K562 (cell line): ENCODE measurements at regions not wholly inside any gene's neighbourhood (a gene's known extent, or its start where the extent isn't known, plus 50 kb on each side); places are given as distances from the start of the nearest gene placed in this dataset.

Experiments used
- ATAC-seq: fragments of 200-7000 bp; cut with Tn5 transposase; 3 replicates; pipeline ENCODE4 v1.9.1; 2020; ENCODE audit warnings: moderate library complexity
- BruUV-seq: library from RNA; stranded (reverse); fragments of 400-500 nt; replicated peaks from 2 replicates; lab custom pipeline; 2021; lab: Mats Ljungman, UMichigan
- CTCF ChIA-PET: fragments of 300-600 bp; formaldehyde crosslinking; extraction: SDS; loops from one replicate; lab custom pipeline; 2021; ENCODE audit warnings: low intra/inter-chr PET ratio; lab: Yijun Ruan, JAX
- POLR2A ChIA-PET: fragments of 300-600, 350-650 bp; sonication (Branson Sonifier 250); formaldehyde crosslinking; extraction: SDS; loops from one replicate; lab custom pipeline; 2021; ENCODE audit warnings: antibody characterized with exemption, inconsistent platforms; lab: Yijun Ruan, JAX
- DNase-seq, 4 experiments: peaks; one replicate each; pipeline versions ENCODE4 v3.0.0 to v3.0.0-alpha.2; 2011 to 2018; ENCODE audit warnings: low spot score in 3 of 4, mixed read lengths in 3 of 4; ENCODE audit errors: extremely low read depth in 1 of 4
- FAIRE-seq: peaks from 2 replicates; lab custom pipeline; 2011; peaks lifted over from hg19 to GRCh38; lab: Jason Lieb, UNC
- H2AFZ ChIP-seq: 2 replicates; pipeline ENCODE4 v1.6.0; 2011; ENCODE audit warnings: low read depth, low read length, control low read depth, inconsistent platforms
- H3K27ac ChIP-seq: fragments of 200-600 bp; 3 replicates; pipeline ENCODE4 v1.8.0; 2011; ENCODE audit warnings: low read depth, mild to moderate bottlenecking, control low read depth, inconsistent platforms, low read length, moderate library complexity, mixed read lengths; ENCODE audit errors: extremely low read depth
- H3K27me3 ChIP-seq, 2 experiments: fragments of 300-600 bp in 1 of 2; 2 replicates in 1 of 2; 3 replicates in 1 of 2; pipeline versions ENCODE4 v1.6.0 to v1.8.0; 2011; ENCODE audit warnings: inconsistent platforms in 2 of 2, low read length in 2 of 2, mild to moderate bottlenecking in 1 of 2, mixed read lengths in 1 of 2, moderate library complexity in 1 of 2; ENCODE audit not compliant: control insufficient read depth in 2 of 2, insufficient read depth in 2 of 2
- H3K36me3 ChIP-seq: fragments of 300-600 bp; 3 replicates; pipeline ENCODE4 v1.8.0; 2011; ENCODE audit warnings: mild to moderate bottlenecking, low read length, inconsistent platforms; ENCODE audit not compliant: control insufficient read depth, insufficient read depth
- H3K4me1 ChIP-seq, 2 experiments: fragments of 200-600 bp in 1 of 2; replicated peaks in 1 of 2; 2 replicates in 1 of 2; 3 replicates in 1 of 2; pipeline versions ENCODE4 v1.5.1 to v1.8.0; 2011; ENCODE audit warnings: inconsistent platforms in 2 of 2, low read length in 2 of 2, mild to moderate bottlenecking in 1 of 2, mixed read lengths in 1 of 2, moderate library complexity in 1 of 2; ENCODE audit not compliant: control insufficient read depth in 2 of 2, insufficient read depth in 2 of 2
- H3K4me2 ChIP-seq: 2 replicates; pipeline ENCODE4 v1.6.1; 2011; ENCODE audit warnings: low read length, control low read depth, inconsistent platforms, mixed read lengths; ENCODE audit not compliant: insufficient read depth
- H3K4me3 ChIP-seq: fragments of 200-600 bp; sonication (generic), shearing (Covaris generic); 2 replicates; pipeline ENCODE4 v1.5.1; 2016; ENCODE audit warnings: control low read depth, inconsistent platforms
- H3K79me2 ChIP-seq: fragments of 200-600 bp; 3 replicates; pipeline ENCODE4 v1.8.0; 2011; ENCODE audit warnings: low read length, inconsistent platforms; ENCODE audit not compliant: control insufficient read depth, insufficient read depth
- H3K9ac ChIP-seq, 2 experiments: 2 replicates each; pipeline versions ENCODE4 v1.6.0 to v1.6.1; 2011; ENCODE audit warnings: low read depth in 2 of 2, low read length in 2 of 2, control low read depth in 1 of 2, inconsistent platforms in 1 of 2, mild to moderate bottlenecking in 1 of 2, mixed read lengths in 1 of 2; ENCODE audit not compliant: insufficient read depth in 1 of 2
- H3K9me1 ChIP-seq: one replicate; pipeline ENCODE4 v1.6.0; 2011; ENCODE audit warnings: inconsistent platforms, mild to moderate bottlenecking, low read length, moderate library complexity; ENCODE audit not compliant: control insufficient read depth, insufficient read depth
- H3K9me3 ChIP-seq: replicated peaks from 2 replicates; pipeline ENCODE4 v1.5.1; 2011; ENCODE audit warnings: low read depth, low read length, inconsistent platforms; ENCODE audit not compliant: control insufficient read depth, insufficient read depth
- H4K20me1 ChIP-seq: replicated peaks from 2 replicates; pipeline ENCODE4 v1.6.1; 2011; ENCODE audit warnings: low read length, inconsistent platforms, mixed read lengths; ENCODE audit not compliant: control insufficient read depth, insufficient read depth
- CHD1 ChIP-seq: fragments of 200-600 bp; sonication (generic); IDR thresholded peaks from one replicate; pipeline ENCODE4 v1.6.1; 2012; ENCODE audit warnings: mild to moderate bottlenecking, moderate library complexity, low read length, inconsistent platforms
- NCOA6 ChIP-seq: fragments of 450-650 bp; IDR thresholded peaks from 2 replicates; pipeline ENCODE4 v1.6.1; 2017; ENCODE audit warnings: mild to moderate bottlenecking
- NFATC3 ChIP-seq: fragments of 450-650 bp; IDR thresholded peaks from 2 replicates; pipeline ENCODE4 v1.6.1; 2017; ENCODE audit warnings: mild to moderate bottlenecking
- STAT5B ChIP-seq: fragments of 250-450 bp; sonication (Bioruptor Pico); IDR thresholded peaks from 2 replicates; pipeline ENCODE4 v1.8.0; 2021; ENCODE audit warnings: mild to moderate bottlenecking, inconsistent platforms
- YY1 ChIP-seq, 3 experiments: IDR thresholded peaks; 2 replicates each; pipeline ENCODE4 v1.6.1; 2011; ENCODE audit warnings: low read length in 2 of 3, mild to moderate bottlenecking in 2 of 3, moderate library complexity in 2 of 3, borderline replicate concordance in 1 of 3, control low read depth in 1 of 3, low read depth in 1 of 3; ENCODE audit not compliant: insufficient read depth in 3 of 3, insufficient replicate concordance in 2 of 3, control insufficient read depth in 1 of 3, insufficient read length in 1 of 3; ENCODE audit errors: extremely low read depth in 1 of 3
- ZBED1 ChIP-seq: IDR thresholded peaks from 2 replicates; pipeline ENCODE4 v1.6.1; 2014
- ZFP1 ChIP-seq: fragments of 450-650 bp; formaldehyde crosslinking; IDR thresholded peaks from 2 replicates; pipeline ENCODE4 v1.4.0; 2020; ENCODE audit warnings: mild to moderate bottlenecking, mixed read lengths
- ZNF696 ChIP-seq: fragments of 250-450 bp; sonication (Bioruptor Pico); conservative IDR thresholded peaks from 2 replicates; pipeline ENCODE4 v1.4.0; 2020; ENCODE audit warnings: mild to moderate bottlenecking, moderate library complexity
- WGBS: fragments of 100-300 bp; shearing (Covaris generic); methylation state at CpG from one replicate; pipeline ENCODE4 v1.1.6; 2016; ENCODE audit warnings: low coverage, mixed read lengths; ENCODE audit not compliant: insufficient coverage; ENCODE audit errors: missing lambda C conversion rate; 5-methylcytosine and 5-hydroxymethylcytosine counted together
- in situ Hi-C: fragments of 300-500 bp; cut with MboI; formaldehyde crosslinking; loops from 4 replicates; pipeline ENCODE4 v1.15.0; 2018; ENCODE audit warnings: inconsistent platforms, mixed read lengths
- intact Hi-C: fragments of 100-400 bp; cut with micrococcal nuclease; formaldehyde crosslinking; loops from 2 replicates; pipeline ENCODE4 v1.14.2; 2022
- TF ChIP-seq, protein P1 (sequence below): fragments of 200-800 bp; sonication (Bioruptor generic); IDR thresholded peaks from 2 replicates; pipeline ENCODE4 v1.6.1; 2017; ENCODE audit warnings: missing genetic modification characterization, missing compliant biosample characterization

DNA sequence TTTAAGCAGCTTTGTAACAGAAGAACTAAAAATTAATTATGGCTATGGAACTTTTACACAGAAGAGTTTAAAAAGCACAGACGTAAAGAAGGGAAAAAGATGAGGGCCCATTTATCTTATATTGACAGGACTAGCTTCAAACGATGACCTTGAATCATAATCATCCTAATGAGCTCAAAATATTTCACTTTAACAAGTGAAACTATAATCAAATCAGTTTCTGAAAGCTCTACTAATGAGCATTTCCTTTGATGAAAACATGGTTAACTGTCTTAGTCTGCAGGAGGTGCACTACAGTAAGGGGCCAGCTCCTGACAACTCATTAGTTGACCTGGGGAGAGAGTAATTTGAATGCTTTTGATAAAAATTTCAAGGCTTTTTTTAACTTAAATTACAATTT is 228.0 kb upstream of the DEFB112 start:
- Histone ChIP-seq H3K79me2 (no peaks in the 10 kb centered on the region), H3K4me3 (no peak overlapping the region), H4K20me1 (no peaks in the 10 kb centered on the region), H3K9me1 (no peaks in the 10 kb centered on the region), H3K9me3 (no peaks in the 10 kb centered on the region; the same call in none of the 2 replicates), H3K9ac (no peak overlapping the region), H3K36me3 (no peaks in the 10 kb centered on the region), H2AFZ (no peak overlapping the region), H3K27ac (no peak overlapping the region), H3K27me3 (no peaks in the 10 kb centered on the region), H3K4me2 (no peak overlapping the region), H3K4me1 (no peaks in the 10 kb centered on the region)
- POLR2A ChIA-PET = no interaction called here
- CTCF ChIA-PET = no interaction called here
- FAIRE-seq (no peak), ATAC-seq (no peak), DNase-seq (no peak)
- no TSS peak for BruUV-seq
- 7% methylated on average over 2 of the region's 2 CpGs for WGBS
- TF ChIP-seq ZBED1 (no peak), ZNF696 (CRISPR knock-in tag) (no peak), ZFP1 (CRISPR knock-in tag) (no peak), YY1 (IDR thresholded peaks at IDR 0.05; ENCODE audit: borderline replicate concordance in 1 of 3, control insufficient read depth in 1 of 3, extremely low read depth in 1 of 3, insufficient read depth in 3 of 3, insufficient read length in 1 of 3, insufficient replicate concordance in 2 of 3, low read depth in 1 of 3, low read length in 2 of 3) (no peak), STAT5B (CRISPR knock-in tag) (no peak), NFATC3 (no peak), CHD1 (no peak), NCOA6 (no peak)
- TF ChIP-seq, protein P1, sequence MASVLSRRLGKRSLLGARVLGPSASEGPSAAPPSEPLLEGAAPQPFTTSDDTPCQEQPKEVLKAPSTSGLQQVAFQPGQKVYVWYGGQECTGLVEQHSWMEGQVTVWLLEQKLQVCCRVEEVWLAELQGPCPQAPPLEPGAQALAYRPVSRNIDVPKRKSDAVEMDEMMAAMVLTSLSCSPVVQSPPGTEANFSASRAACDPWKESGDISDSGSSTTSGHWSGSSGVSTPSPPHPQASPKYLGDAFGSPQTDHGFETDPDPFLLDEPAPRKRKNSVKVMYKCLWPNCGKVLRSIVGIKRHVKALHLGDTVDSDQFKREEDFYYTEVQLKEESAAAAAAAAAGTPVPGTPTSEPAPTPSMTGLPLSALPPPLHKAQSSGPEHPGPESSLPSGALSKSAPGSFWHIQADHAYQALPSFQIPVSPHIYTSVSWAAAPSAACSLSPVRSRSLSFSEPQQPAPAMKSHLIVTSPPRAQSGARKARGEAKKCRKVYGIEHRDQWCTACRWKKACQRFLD (CRISPR knock-in tag) = no peak
- in situ Hi-C loops = no loop called here
- intact Hi-C loops = no loop called here
